HCT116 (cell line): ENCODE measurements at regions not wholly inside any gene's neighbourhood (a gene's known extent, or its start where the extent isn't known, plus 50 kb on each side); places are given as distances from the start of the nearest gene placed in this dataset.

Experiments used
- ATAC-seq: fragments of 200-7000 bp; cut with Tn5 transposase; 2 replicates; pipeline ENCODE4 v1.9.1; 2020; ENCODE audit warnings: mild to moderate bottlenecking, moderate library complexity
- BruUV-seq: library from RNA; stranded (reverse); fragments of 400-500 nt; replicated peaks from 2 replicates; lab custom pipeline; 2021; lab: Mats Ljungman, UMichigan
- CTCF ChIA-PET: fragments of 300-600 bp; sonication (Branson Sonifier 250); formaldehyde crosslinking; loops from one replicate; lab custom pipeline; 2021; ENCODE audit warnings: antibody characterized with exemption; lab: Charles Lee
- POLR2A ChIA-PET: fragments of 300-600, 350-600 bp; sonication (Branson Sonifier 250); formaldehyde crosslinking; loops from one replicate; lab custom pipeline; 2021; ENCODE audit warnings: antibody characterized with exemption; lab: Charles Lee
- RAD21 ChIA-PET, 2 experiments: fragments of 300-600 bp; sonication (Branson Sonifier 250); formaldehyde crosslinking; loops; one replicate each; lab custom pipeline; 2023; ENCODE audit warnings: low total read pairs in 2 of 2; ENCODE audit not compliant: uncharacterized antibody in 2 of 2, unreplicated experiment in 2 of 2, low non-redundant PET in 1 of 2; lab: Charles Lee
- DNase-seq: peaks from one replicate; pipeline ENCODE4 v3.0.0-alpha.2; 2010; ENCODE audit warnings: low read depth, low spot score
- H2AFZ ChIP-seq: fragments of 200-600 bp; shearing (Covaris generic), sonication (generic); 2 replicates; pipeline ENCODE4 v1.6.1; 2017; ENCODE audit warnings: low read depth, mixed run types, mixed read lengths, antibody characterized with exemption, low read length; ENCODE audit not compliant: poor library complexity, severe bottlenecking
- H3K27ac ChIP-seq: 2 replicates; pipeline ENCODE4 v1.5.1; 2012; ENCODE audit warnings: low read depth, low read length
- H3K27me3 ChIP-seq: fragments of 200-600 bp; sonication (generic); 2 replicates; pipeline ENCODE4 v1.6.1; 2016; ENCODE audit warnings: mixed run types, low read length, mixed read lengths; ENCODE audit not compliant: insufficient read depth
- H3K36me3 ChIP-seq, 2 experiments: fragments of 200-500 bp in 1 of 2; fragments of 200-600 bp in 1 of 2; sonication (Bioruptor generic) in 1 of 2; sonication (generic) in 1 of 2; 2 replicates each; pipeline versions ENCODE4 v1.5.1 to v1.6.1; 2014 to 2016; ENCODE audit warnings: low read length in 2 of 2, inconsistent platforms in 1 of 2, mixed read lengths in 1 of 2, mixed run types in 1 of 2; ENCODE audit not compliant: insufficient read depth in 2 of 2, control insufficient read depth in 1 of 2
- H3K4me1 ChIP-seq, 2 experiments: fragments of 200-600 bp in 1 of 2; sonication (generic) in 1 of 2; 2 replicates each; pipeline versions ENCODE4 v1.5.1 to v1.6.1; 2012 to 2017; ENCODE audit warnings: low read length in 2 of 2, inconsistent platforms in 1 of 2, mild to moderate bottlenecking in 1 of 2, mixed read lengths in 1 of 2, mixed run types in 1 of 2, moderate library complexity in 1 of 2; ENCODE audit not compliant: insufficient read depth in 2 of 2, control insufficient read depth in 1 of 2
- H3K4me2 ChIP-seq: fragments of 200-600 bp; sonication (generic); 2 replicates; pipeline ENCODE4 v1.6.1; 2017; ENCODE audit warnings: mixed run types, low read length, mixed read lengths
- H3K4me3 ChIP-seq, 2 experiments: fragments of 200-600 bp in 1 of 2; sonication (generic) in 1 of 2; replicated peaks in 1 of 2; 2 replicates each; pipeline ENCODE4 v1.5.1; 2011 to 2016; ENCODE audit warnings: low read length in 2 of 2, control low read depth in 1 of 2, low read depth in 1 of 2, mild to moderate bottlenecking in 1 of 2, mixed read lengths in 1 of 2, mixed run types in 1 of 2
- H3K79me2 ChIP-seq: fragments of 200-600 bp; sonication (generic); 2 replicates; pipeline ENCODE4 v1.6.1; 2017; ENCODE audit warnings: mild to moderate bottlenecking, mixed run types, low read length, moderate library complexity, mixed read lengths; ENCODE audit not compliant: insufficient read depth
- H3K9ac ChIP-seq: fragments of 200-600 bp; sonication (generic); 2 replicates; pipeline ENCODE4 v1.6.1; 2016; ENCODE audit warnings: low read length, mixed read lengths
- H3K9me2 ChIP-seq: fragments of 200-600 bp; sonication (generic), shearing (Covaris generic); 2 replicates; pipeline ENCODE4 v1.6.1; 2017; ENCODE audit warnings: mixed run types, mild to moderate bottlenecking, moderate library complexity; ENCODE audit not compliant: insufficient read depth
- H3K9me3 ChIP-seq, 2 experiments: fragments of 200-500 bp in 1 of 2; fragments of 200-600 bp in 1 of 2; sonication (Bioruptor generic) in 1 of 2; sonication (generic) in 1 of 2; 2 replicates each; pipeline ENCODE4 v1.6.1; 2014 to 2017; ENCODE audit warnings: low read length in 2 of 2, mixed read lengths in 2 of 2, inconsistent platforms in 1 of 2, low read depth in 1 of 2, mild to moderate bottlenecking in 1 of 2, mixed run types in 1 of 2, moderate library complexity in 1 of 2; ENCODE audit not compliant: control insufficient read depth in 1 of 2, insufficient read depth in 1 of 2
- H4K20me1 ChIP-seq: fragments of 200-600 bp; sonication (generic), shearing (Covaris generic); 2 replicates; pipeline ENCODE4 v1.6.1; 2017; ENCODE audit warnings: mixed run types, mild to moderate bottlenecking, moderate library complexity; ENCODE audit not compliant: insufficient read depth
- CBX3 ChIP-seq: IDR thresholded peaks from 2 replicates; pipeline ENCODE4 v1.6.1; 2012; ENCODE audit warnings: low read depth
- CEBPB ChIP-seq: IDR thresholded peaks from 2 replicates; pipeline ENCODE4 v1.6.1; 2012; ENCODE audit warnings: low read depth
- EGR1 ChIP-seq: IDR thresholded peaks from 2 replicates; pipeline ENCODE4 v1.6.1; 2012; ENCODE audit warnings: low read depth
- EZH2 ChIP-seq: fragments of 200-600 bp; sonication (generic); IDR thresholded peaks from 2 replicates; pipeline ENCODE4 v1.6.1; 2017; ENCODE audit warnings: antibody characterized with exemption, mixed run types
- EZH2phosphoT487 ChIP-seq: fragments of 200-600 bp; IDR thresholded peaks from 2 replicates; pipeline ENCODE4 v1.6.1; 2018; ENCODE audit warnings: antibody characterized with exemption, borderline replicate concordance
- FOSL1 ChIP-seq: IDR thresholded peaks from 2 replicates; pipeline ENCODE4 v1.6.1; 2012; ENCODE audit warnings: low read depth
- MAX ChIP-seq: IDR thresholded peaks from 2 replicates; pipeline ENCODE4 v1.6.1; 2012
- POLR2A ChIP-seq: IDR thresholded peaks from 2 replicates; pipeline ENCODE4 v1.7.0; 2011; ENCODE audit warnings: borderline replicate concordance; ENCODE audit not compliant: insufficient read depth, insufficient read length; ENCODE audit errors: extremely low read depth
- POLR2AphosphoS5 ChIP-seq: IDR thresholded peaks from 2 replicates; pipeline ENCODE4 v1.6.1; 2011; ENCODE audit warnings: mild to moderate bottlenecking, low read depth, low read length, moderate library complexity
- SIN3A ChIP-seq: IDR thresholded peaks from 2 replicates; pipeline ENCODE4 v1.6.1; 2012; ENCODE audit warnings: low read depth
- SP1 ChIP-seq: IDR thresholded peaks from 2 replicates; pipeline ENCODE4 v1.6.1; 2012; ENCODE audit warnings: low read depth
- TCF7L2 ChIP-seq: IDR thresholded peaks from 2 replicates; pipeline ENCODE4 v1.7.0; 2011; ENCODE audit warnings: borderline replicate concordance, inconsistent platforms; ENCODE audit not compliant: insufficient read depth, insufficient read length; ENCODE audit errors: extremely low read depth
- YY1 ChIP-seq: IDR thresholded peaks from 2 replicates; pipeline ENCODE4 v1.6.1; 2011; ENCODE audit warnings: low read length, low read depth, moderate library complexity, mild to moderate bottlenecking; ENCODE audit not compliant: insufficient replicate concordance; ENCODE audit errors: extremely low read depth
- ZFX ChIP-seq: fragments of 450-650 bp; IDR thresholded peaks from 2 replicates; pipeline ENCODE4 v1.6.1; 2017
- ZNF274 ChIP-seq: fragments of 200-500 bp; sonication (Bioruptor generic); IDR thresholded peaks from 2 replicates; pipeline ENCODE4 v1.6.1; 2014; ENCODE audit warnings: mild to moderate bottlenecking, low read depth, low read length, inconsistent platforms
- intact Hi-C: fragments of 100-400 bp; cut with micrococcal nuclease; formaldehyde crosslinking; loops from 2 replicates; pipeline ENCODE4 v1.10.0; 2022
- TF ChIP-seq, protein P1 (sequence below): IDR thresholded peaks from 2 replicates; pipeline ENCODE4 v1.6.1; 2012
- TF ChIP-seq, protein P2 (sequence below): IDR thresholded peaks from 2 replicates; pipeline ENCODE4 v1.6.1; 2012; ENCODE audit warnings: low read depth
- TF ChIP-seq, protein P3 (sequence below): IDR thresholded peaks from 2 replicates; pipeline ENCODE4 v1.6.1; 2011; ENCODE audit warnings: mild to moderate bottlenecking, low read length, moderate library complexity; ENCODE audit not compliant: insufficient replicate concordance; ENCODE audit errors: extremely low read depth

DNA sequence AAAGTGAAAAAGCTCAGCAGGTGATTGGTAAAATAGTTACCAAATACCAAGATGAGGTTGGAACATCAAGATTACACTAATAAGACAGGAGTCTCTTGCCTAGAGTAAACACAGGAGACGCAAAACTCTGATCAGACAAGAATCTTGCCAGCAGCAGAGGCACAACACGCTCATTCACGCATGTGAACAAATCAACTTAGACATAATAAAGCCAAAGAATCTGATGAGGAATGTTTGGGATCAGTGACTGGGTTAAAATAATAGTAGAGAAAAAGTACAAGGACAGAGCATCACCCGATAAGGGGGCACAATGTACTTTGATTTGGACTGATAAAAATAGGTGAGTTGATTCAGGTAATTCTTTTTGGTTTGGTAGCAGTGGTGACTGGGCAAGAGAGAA, 159.5 kb upstream of the GRIP1 start:
- Histone ChIP-seq H3K9ac (no peak overlapping the region), H3K27me3 (peaks cover 19% of the 10 kb centered on the region; the same call in 1 of the 2 replicates), H3K9me3 (no peaks in the 10 kb centered on the region), H3K4me1 (no peaks in the 10 kb centered on the region), H3K36me3 (no peaks in the 10 kb centered on the region), H3K9me2 (no peaks in the 10 kb centered on the region), H2AFZ (no peak overlapping the region), H4K20me1 (no peaks in the 10 kb centered on the region; the same call in 1 of the 2 replicates), H3K4me2 (no peak overlapping the region), H3K4me3 (no peak overlapping the region), H3K27ac (no peak overlapping the region), H3K79me2 (no peaks in the 10 kb centered on the region)
- no peak for ATAC-seq
- ChIA-PET POLR2A (no interaction called here), RAD21 (no interaction called here), CTCF (no interaction called here)
- TF ChIP-seq MAX (no peak), YY1 (no peak), ZFX (no peak), SP1 (no peak), EGR1 (no peak), SIN3A (no peak), POLR2AphosphoS5 (no peak), CEBPB (no peak), FOSL1 (no peak), TCF7L2 (no peak), EZH2phosphoT487 (no peak), EZH2 (no peak), ZNF274 (no peak), CBX3 (no peak), POLR2A (no peak)
- TF ChIP-seq, protein P1, sequence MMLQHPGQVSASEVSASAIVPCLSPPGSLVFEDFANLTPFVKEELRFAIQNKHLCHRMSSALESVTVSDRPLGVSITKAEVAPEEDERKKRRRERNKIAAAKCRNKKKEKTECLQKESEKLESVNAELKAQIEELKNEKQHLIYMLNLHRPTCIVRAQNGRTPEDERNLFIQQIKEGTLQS = no peak
- TF ChIP-seq, protein P2, sequence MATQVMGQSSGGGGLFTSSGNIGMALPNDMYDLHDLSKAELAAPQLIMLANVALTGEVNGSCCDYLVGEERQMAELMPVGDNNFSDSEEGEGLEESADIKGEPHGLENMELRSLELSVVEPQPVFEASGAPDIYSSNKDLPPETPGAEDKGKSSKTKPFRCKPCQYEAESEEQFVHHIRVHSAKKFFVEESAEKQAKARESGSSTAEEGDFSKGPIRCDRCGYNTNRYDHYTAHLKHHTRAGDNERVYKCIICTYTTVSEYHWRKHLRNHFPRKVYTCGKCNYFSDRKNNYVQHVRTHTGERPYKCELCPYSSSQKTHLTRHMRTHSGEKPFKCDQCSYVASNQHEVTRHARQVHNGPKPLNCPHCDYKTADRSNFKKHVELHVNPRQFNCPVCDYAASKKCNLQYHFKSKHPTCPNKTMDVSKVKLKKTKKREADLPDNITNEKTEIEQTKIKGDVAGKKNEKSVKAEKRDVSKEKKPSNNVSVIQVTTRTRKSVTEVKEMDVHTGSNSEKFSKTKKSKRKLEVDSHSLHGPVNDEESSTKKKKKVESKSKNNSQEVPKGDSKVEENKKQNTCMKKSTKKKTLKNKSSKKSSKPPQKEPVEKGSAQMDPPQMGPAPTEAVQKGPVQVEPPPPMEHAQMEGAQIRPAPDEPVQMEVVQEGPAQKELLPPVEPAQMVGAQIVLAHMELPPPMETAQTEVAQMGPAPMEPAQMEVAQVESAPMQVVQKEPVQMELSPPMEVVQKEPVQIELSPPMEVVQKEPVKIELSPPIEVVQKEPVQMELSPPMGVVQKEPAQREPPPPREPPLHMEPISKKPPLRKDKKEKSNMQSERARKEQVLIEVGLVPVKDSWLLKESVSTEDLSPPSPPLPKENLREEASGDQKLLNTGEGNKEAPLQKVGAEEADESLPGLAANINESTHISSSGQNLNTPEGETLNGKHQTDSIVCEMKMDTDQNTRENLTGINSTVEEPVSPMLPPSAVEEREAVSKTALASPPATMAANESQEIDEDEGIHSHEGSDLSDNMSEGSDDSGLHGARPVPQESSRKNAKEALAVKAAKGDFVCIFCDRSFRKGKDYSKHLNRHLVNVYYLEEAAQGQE = no peak
- TF ChIP-seq, protein P3, sequence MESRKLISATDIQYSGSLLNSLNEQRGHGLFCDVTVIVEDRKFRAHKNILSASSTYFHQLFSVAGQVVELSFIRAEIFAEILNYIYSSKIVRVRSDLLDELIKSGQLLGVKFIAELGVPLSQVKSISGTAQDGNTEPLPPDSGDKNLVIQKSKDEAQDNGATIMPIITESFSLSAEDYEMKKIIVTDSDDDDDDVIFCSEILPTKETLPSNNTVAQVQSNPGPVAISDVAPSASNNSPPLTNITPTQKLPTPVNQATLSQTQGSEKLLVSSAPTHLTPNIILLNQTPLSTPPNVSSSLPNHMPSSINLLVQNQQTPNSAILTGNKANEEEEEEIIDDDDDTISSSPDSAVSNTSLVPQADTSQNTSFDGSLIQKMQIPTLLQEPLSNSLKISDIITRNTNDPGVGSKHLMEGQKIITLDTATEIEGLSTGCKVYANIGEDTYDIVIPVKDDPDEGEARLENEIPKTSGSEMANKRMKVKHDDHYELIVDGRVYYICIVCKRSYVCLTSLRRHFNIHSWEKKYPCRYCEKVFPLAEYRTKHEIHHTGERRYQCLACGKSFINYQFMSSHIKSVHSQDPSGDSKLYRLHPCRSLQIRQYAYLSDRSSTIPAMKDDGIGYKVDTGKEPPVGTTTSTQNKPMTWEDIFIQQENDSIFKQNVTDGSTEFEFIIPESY = no peak
- intact Hi-C loops = no loop called here
- no TSS peak for BruUV-seq
- DNase-seq = no peak
